ENCODE measurements at regions not wholly inside any gene's neighbourhood (a gene's known extent, or its start where the extent isn't known, plus 50 kb on each side); places are given as distances from the start of the nearest gene placed in this dataset.
"Not testable (repeated sequence)": the region's sequence is repeated elsewhere in the genome, so short reads cannot be mapped to it uniquely, and the experiment has no call there.

DNA sequence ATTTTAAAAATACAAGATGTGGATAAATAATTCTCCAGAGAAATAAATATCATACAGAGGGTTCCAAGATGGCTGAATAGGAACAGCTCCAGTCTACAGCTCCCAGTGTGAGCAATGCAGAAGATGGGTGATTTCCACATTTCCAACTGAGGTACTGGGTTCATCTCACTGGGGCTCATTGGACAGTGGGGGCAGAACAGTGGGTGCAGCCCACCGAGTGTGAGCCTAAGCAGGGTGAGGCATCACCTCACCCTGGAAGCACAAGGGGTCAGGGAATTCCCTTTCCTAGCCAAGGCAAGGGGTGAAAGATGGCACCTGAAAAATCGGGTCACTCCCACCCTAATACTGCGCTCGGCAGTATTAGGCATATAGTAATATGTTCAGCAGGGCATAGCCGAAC is 167.5 kb upstream of the IRS4 start:
- DNase-seq; intact Hi-C loops (cut with DNase I): not testable (repeated sequence)

- intact Hi-C loops (cut with DNase I) = no loop called here
- DNase-seq = no peak
Measured at GRCh38 chrX:108900333-108900732, 164.0 kb upstream of the IRS4 start.

GRCh38 chrX:108896349-108896748 is 160.0 kb upstream of the IRS4 start:
- intact Hi-C loops (cut with DNase I); DNase-seq: not testable (repeated sequence)

DNA sequence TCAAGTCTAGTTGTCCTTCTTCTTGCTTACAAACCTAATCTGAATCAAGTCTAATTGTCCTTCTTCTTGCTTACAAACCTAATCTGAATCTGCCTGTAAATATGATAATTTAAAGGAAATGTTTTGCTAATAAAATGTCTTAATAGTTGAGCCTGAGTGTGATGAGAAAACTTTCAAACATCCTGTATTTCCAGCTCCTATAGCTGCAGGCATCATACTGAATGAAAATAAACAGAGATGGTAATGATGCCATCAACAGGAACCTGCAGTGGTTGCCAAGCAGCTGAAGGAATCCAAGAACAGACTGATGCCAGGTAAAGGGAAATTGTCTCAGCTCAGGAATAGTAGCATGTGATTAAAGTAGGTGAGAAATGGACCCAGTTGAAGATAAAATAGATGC is 156.1 kb upstream of the IRS4 start:
- intact Hi-C loops (cut with DNase I) = no loop called here
- no peak for DNase-seq

GRCh38 chrX:108875548-108875947 is 139.2 kb upstream of the IRS4 start:
- intact Hi-C loops (cut with DNase I) = no loop called here
- DNase-seq = no peak

- intact Hi-C loops (cut with DNase I); DNase-seq: not testable (repeated sequence)
Measured at GRCh38 chrX:108843039-108843438, 106.7 kb upstream of the IRS4 start.

- intact Hi-C loops (cut with DNase I) = no loop called here
Measured at GRCh38 chrX:108833993-108834392, 97.6 kb upstream of the IRS4 start.

DNA sequence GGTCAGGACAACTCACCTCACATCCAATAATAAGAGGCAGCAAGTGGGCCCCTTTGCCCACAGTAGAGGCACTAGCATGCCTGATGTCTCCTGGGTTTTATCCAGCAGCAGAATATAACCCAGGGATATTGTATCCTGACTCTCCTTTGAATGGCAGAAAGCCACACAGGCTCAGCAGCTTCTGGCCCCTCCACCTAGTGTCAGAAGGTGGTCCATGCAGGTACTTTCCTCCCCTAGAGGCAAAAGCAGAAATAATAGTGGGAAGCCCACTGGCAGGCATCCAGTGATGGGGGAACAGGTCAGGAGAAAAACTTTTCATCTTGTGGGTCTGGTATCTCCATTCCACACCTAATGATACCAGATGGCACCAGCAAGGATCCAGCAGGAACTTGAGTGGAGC is 75.5 kb upstream of the IRS4 start:
- DNase-seq = no peak
- intact Hi-C loops (cut with DNase I) = no loop called here

More at GRCh38 chrX:108833993-108834392, 97.6 kb upstream of the IRS4 start:
- no peak for DNase-seq

DNA sequence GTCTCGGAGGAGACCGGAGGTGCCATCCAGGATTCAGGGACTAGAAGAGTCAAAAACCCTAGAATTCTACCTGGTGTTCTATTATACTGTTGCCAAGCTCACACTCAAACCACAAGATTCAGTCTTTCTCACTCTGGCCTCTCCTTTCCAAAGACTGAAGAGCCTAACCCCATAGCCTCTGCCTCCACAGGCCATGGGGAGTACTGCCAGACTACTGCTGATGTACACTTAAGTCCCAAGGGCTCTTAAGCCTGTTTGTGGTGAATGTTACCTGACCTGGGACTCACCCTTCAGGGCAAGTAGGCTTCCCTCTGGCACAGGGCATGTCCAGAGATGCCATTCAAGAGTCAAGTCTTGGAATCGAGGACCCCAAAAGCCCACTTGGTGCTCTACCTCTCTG is 58.9 kb upstream of the IRS4 start:
- intact Hi-C loops (cut with DNase I) = no loop called here
- no peak for DNase-seq
